Central memory CD8-positive, alpha-beta T cell (primary cell): ENCODE measurements at regions not wholly inside any gene's neighbourhood (a gene's known extent, or its start where the extent isn't known, plus 50 kb on each side); places are given as distances from the start of the nearest gene placed in this dataset.
A peak's percentile ranks its signal among the peaks of the same experiment; 100 is the strongest.

Source experiments
- ATAC-seq: fragments of 150-1000 bp; cut with Tn5 transposase; replicated peaks from 2 replicates; pipeline ENCODE4 v1.10.0; 2022; ENCODE audit warnings: mild to moderate bottlenecking, moderate FRiP score, moderate number of reproducible peaks; ENCODE audit not compliant: poor library complexity, severe bottlenecking; ENCODE audit errors: extremely low read depth
- DNase-seq, 2 donors: peaks; one replicate each; pipeline ENCODE4 v3.0.0; 2021; ENCODE audit warnings: low spot score in 2 of 2
- H3K27ac Mint-ChIP-seq: one replicate; pipeline ENCODE4 v1.8.0; 2022; ENCODE audit warnings: low read depth, mild to moderate bottlenecking, moderate library complexity, mixed read lengths
- H3K27me3 Mint-ChIP-seq: one replicate; pipeline ENCODE4 v1.8.0; 2022; ENCODE audit warnings: mixed read lengths
- H3K36me3 Mint-ChIP-seq: one replicate; pipeline ENCODE4 v1.8.0; 2022; ENCODE audit warnings: mild to moderate bottlenecking, moderate library complexity, mixed read lengths; ENCODE audit not compliant: insufficient read depth
- H3K4me1 Mint-ChIP-seq: one replicate; pipeline ENCODE4 v1.8.0; 2022; ENCODE audit warnings: mixed read lengths
- H3K4me3 Mint-ChIP-seq: one replicate; pipeline ENCODE4 v1.8.0; 2022; ENCODE audit warnings: mild to moderate bottlenecking, moderate library complexity, mixed read lengths
- H3K9me3 Mint-ChIP-seq: one replicate; pipeline ENCODE4 v1.8.0; 2022; ENCODE audit warnings: mixed read lengths

GRCh38 chr13:25034173-25034572, 61.8 kb upstream of the PABPC3 start:
- ATAC-seq (no peak), DNase-seq (no peak)
- Mint-ChIP-seq H3K9me3 (no peaks in the 10 kb centered on the region), H3K36me3 (no peaks in the 10 kb centered on the region), H3K4me1 (no peaks in the 10 kb centered on the region), H3K27ac (no peak overlapping the region), H3K4me3 (no peak overlapping the region), H3K27me3 (peaks cover 80% of the 10 kb centered on the region)

DNA sequence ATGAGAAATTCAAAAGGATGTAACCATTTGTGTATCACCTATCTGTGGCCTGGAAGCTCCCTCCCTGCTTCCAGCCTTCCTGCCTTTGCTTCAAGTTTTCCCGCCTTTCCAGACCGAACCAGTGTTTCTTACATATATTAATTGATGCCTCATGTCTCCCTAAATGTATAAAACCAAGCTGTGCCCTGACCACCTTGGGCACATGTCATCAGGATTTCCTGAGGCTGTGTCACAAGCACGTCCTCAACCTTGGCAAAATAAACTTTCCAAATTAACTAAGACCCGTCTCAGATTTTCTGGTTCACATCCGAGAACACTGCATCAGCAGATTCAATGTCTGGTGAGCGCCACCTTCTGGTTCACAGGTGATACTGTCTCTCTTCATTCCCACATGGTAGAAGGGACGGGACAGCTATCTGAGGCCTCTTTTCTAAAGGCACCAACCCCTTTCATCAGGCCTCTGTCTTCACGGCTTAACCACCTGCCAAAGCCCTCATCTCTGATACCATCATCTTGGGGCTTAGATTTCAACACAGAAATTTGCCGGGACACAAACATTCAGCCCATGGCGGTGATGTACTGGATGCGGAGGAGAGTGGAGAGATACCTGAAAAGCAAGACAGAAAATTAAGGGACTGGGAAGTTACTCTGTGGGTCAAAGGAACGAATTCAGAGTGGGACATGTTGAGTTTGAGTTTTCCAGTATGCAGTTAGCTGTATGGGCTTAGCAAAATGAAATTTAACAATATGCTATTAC, 58.7 kb upstream of the PABPC3 start:
- no peaks in the 10 kb centered on the region for H3K4me1 Mint-ChIP-seq
- no peak for DNase-seq
- ATAC-seq = peak; percentile 46
- no peaks in the 10 kb centered on the region for H3K9me3 Mint-ChIP-seq
- no peaks in the 10 kb centered on the region for H3K36me3 Mint-ChIP-seq
- H3K27me3 Mint-ChIP-seq = peaks cover 81% of the 10 kb centered on the region
- H3K4me3 Mint-ChIP-seq = no peak overlapping the region
- H3K27ac Mint-ChIP-seq = no peak overlapping the region

DNA sequence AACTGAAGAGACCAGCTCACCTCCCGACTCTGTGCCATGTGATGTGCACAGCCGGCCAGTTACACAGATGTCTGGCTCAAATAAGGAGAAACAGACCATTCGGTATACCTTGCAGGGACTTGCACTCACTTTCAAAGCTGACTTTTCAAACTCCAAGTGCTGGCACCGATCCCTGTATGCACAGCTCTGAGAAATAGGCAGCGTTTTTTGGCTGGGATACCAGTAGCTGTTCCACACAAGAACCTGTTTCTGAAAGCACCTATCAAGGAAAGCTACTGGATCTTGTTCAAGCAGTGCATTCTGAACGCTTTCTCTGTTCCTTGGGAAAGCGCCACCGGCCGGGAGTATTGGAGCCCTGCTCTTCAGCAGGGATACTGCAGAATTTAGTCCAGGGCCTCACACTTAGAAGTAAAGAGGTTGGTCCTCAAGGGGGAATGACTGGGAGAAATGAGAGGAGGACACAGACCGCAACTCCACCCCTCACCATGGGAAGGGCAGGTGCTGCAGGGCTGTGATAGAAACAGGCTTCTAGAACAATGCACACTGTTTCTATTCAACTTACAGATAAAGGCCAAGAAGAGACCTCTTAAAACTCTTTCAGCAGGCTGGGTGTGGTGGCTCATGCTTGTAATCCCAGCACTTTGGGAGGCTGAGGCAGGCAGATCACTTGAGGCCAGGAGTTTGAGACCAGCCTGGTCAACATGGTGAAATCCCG, 53.6 kb upstream of the PABPC3 start:
- H3K27me3 Mint-ChIP-seq = peaks cover 85% of the 10 kb centered on the region

GRCh38 chr13:25044071-25044470, 51.9 kb upstream of the PABPC3 start:
- no peaks in the 10 kb centered on the region for H3K4me1 Mint-ChIP-seq
- no peaks in the 10 kb centered on the region for H3K36me3 Mint-ChIP-seq
- ATAC-seq = no peak
- H3K4me3 Mint-ChIP-seq = no peak overlapping the region
- no peak overlapping the region for H3K27ac Mint-ChIP-seq
- no peaks in the 10 kb centered on the region for H3K9me3 Mint-ChIP-seq
- DNase-seq = no peak
- H3K27me3 Mint-ChIP-seq = peaks cover 87% of the 10 kb centered on the region

More for the DNA sequence above, 53.6 kb upstream of the PABPC3 start:
- no peak for ATAC-seq
- Mint-ChIP-seq H3K4me3 (no peak overlapping the region), H3K4me1 (no peaks in the 10 kb centered on the region), H3K9me3 (no peaks in the 10 kb centered on the region), H3K36me3 (no peaks in the 10 kb centered on the region), H3K27ac (no peak overlapping the region)
- no peak for DNase-seq
